Osteoblast (primary cell): ENCODE measurements at regions not wholly inside any gene's neighbourhood (a gene's known extent, or its start where the extent isn't known, plus 50 kb on each side); places are given as distances from the start of the nearest gene placed in this dataset.

ENCODE experiments used
- DNase-seq: peaks from one replicate; pipeline ENCODE4 v3.0.0; 2011; ENCODE audit warnings: low spot score, mixed read lengths; ENCODE audit not compliant: insufficient read length; ENCODE audit errors: missing footprints
- H2AFZ ChIP-seq: 2 replicates; pipeline ENCODE4 v1.6.0; 2011; ENCODE audit warnings: mild to moderate bottlenecking, low read length
- H3K27ac ChIP-seq: 2 replicates; pipeline ENCODE4 v1.5.1; 2011; ENCODE audit warnings: mild to moderate bottlenecking, low read depth, low read length, moderate library complexity
- H3K27me3 ChIP-seq: 2 replicates; pipeline ENCODE4 v1.6.0; 2012; ENCODE audit warnings: mild to moderate bottlenecking, control low read depth, inconsistent platforms, low read length, moderate library complexity; ENCODE audit not compliant: insufficient read depth
- H3K36me3 ChIP-seq: 2 replicates; pipeline ENCODE4 v1.5.1; 2011; ENCODE audit warnings: mild to moderate bottlenecking, low read length, control low read depth, moderate library complexity; ENCODE audit not compliant: insufficient read depth
- H3K4me1 ChIP-seq: 2 replicates; pipeline ENCODE4 v1.5.1; 2011; ENCODE audit warnings: mild to moderate bottlenecking, low read length, control low read depth, moderate library complexity; ENCODE audit not compliant: insufficient read depth
- H3K4me2 ChIP-seq: 2 replicates; pipeline ENCODE4 v1.6.0; 2011; ENCODE audit warnings: mild to moderate bottlenecking, low read length; ENCODE audit not compliant: insufficient read depth
- H3K4me3 ChIP-seq: fragments of 200-600 bp; sonication (generic); 3 replicates; pipeline ENCODE4 v1.5.1; 2012; ENCODE audit warnings: mild to moderate bottlenecking, low read length, inconsistent platforms; ENCODE audit not compliant: insufficient read depth
- H3K79me2 ChIP-seq: 2 replicates; pipeline ENCODE4 v1.6.0; 2012; ENCODE audit warnings: mild to moderate bottlenecking, low read length, control low read depth, inconsistent platforms; ENCODE audit not compliant: insufficient read depth
- H3K9me3 ChIP-seq: 2 replicates; pipeline ENCODE4 v1.5.1; 2011; ENCODE audit warnings: low read depth, low read length, control low read depth
- H4K20me1 ChIP-seq: 2 replicates; pipeline ENCODE4 v1.6.0; 2012; ENCODE audit warnings: mild to moderate bottlenecking, low read length, control low read depth; ENCODE audit not compliant: insufficient read depth
- CTCF ChIP-seq: IDR thresholded peaks from 2 replicates; pipeline ENCODE4 v1.5.1; 2011; ENCODE audit warnings: mild to moderate bottlenecking, low read depth, low read length, moderate library complexity; ENCODE audit errors: extremely low read depth

DNA sequence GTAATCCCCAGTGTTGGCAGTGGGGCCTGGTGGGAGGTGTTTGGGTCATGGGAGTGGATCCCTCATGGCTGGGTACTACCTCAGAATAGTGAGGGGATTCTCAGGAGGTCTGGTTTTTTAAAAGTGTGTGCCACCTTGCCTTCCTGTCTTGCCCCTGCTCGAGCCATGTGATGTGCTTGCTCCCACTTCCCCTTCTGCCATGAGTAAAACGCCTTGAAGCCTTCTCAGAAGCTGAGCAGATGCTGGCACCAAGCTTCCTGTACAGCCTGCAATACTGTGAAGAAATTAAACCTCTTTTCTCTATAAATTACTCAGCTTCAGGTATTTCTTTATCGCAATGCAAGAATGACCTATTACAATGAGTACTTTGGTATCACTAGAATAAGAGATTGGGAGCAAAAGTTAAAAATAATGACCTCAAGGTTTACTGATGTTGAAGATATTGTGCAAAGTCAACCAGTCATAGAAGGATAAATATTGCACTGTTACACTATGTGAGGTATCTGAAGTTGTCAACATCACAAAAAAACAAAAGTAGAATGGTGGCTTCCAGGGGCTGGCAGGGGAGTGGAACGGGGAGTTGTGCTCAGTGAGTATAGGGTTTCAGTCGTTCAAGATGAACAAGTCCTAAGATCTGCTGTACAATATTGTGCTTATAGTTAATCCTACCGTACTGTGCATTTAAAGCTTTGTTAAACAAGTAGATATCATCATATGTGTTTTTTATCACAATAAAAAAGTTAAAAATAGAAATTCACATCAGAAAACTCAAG lies 938.3 kb upstream of the CNTNAP5 start:
- no peaks in the 10 kb centered on the region for H3K36me3 ChIP-seq
- DNase-seq: no peak
- H3K79me2 ChIP-seq: no peaks in the 10 kb centered on the region
- no peak for TF ChIP-seq CTCF
- H3K9me3 ChIP-seq: no peaks in the 10 kb centered on the region
- H3K4me3 ChIP-seq: no peak overlapping the region
- no peaks in the 10 kb centered on the region for H3K27me3 ChIP-seq
- H2AFZ ChIP-seq: no peak overlapping the region
- no peak overlapping the region for H3K4me2 ChIP-seq
- H4K20me1 ChIP-seq: no peaks in the 10 kb centered on the region
- no peak overlapping the region for H3K27ac ChIP-seq
- H3K4me1 ChIP-seq: no peaks in the 10 kb centered on the region

DNA sequence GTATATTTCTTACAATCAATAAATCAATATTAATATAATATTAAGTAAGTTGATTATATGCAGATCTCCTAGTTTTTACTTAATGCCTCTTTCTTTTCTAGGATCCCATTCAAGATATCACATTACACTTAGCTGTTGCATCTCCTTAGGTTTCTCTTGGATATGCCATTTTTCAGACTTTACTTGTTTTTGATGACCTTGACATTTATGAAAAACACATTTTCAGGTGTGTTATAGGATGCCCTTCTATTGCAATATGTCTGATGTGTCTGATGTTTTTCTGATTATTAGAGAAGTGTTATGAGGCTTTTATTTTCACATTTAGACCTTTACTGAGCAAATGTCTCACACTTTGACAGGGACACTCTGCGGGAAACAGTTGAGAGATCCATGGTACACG lies 933.6 kb upstream of the CNTNAP5 start:
- no peak for TF ChIP-seq CTCF
- no peak overlapping the region for H3K4me2 ChIP-seq
- no peaks in the 10 kb centered on the region for H3K27me3 ChIP-seq
- H3K79me2 ChIP-seq: no peaks in the 10 kb centered on the region
- H3K27ac ChIP-seq: no peak overlapping the region
- no peak overlapping the region for H3K4me3 ChIP-seq
- H3K9me3 ChIP-seq: peaks cover 4% of the 10 kb centered on the region
- DNase-seq: no peak
- H4K20me1 ChIP-seq: no peaks in the 10 kb centered on the region
- H3K36me3 ChIP-seq: no peaks in the 10 kb centered on the region
- no peaks in the 10 kb centered on the region for H3K4me1 ChIP-seq
- H2AFZ ChIP-seq: no peak overlapping the region

DNA sequence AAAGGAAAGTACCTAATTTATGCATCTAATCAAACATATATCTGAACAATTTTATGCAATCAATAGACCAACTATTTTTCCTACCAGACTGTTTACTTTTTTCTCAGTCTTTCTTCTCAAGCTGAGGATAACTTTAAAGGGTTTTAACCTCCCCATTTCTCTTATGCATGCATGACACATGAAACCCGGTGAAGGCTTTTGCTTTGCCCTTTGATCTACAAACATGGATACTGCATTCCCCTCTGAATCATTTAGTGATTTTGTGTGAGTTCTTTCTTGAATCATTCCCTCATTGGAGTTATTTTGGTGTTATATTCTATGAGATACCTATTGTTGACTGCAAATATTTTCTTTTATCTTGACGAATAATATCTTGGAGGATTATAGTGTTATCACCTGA lies 931.9 kb upstream of the CNTNAP5 start:
- no peaks in the 10 kb centered on the region for H4K20me1 ChIP-seq
- H3K27ac ChIP-seq: no peak overlapping the region
- TF ChIP-seq CTCF: no peak
- peaks cover 4% of the 10 kb centered on the region for H3K9me3 ChIP-seq
- H3K36me3 ChIP-seq: no peaks in the 10 kb centered on the region
- H3K27me3 ChIP-seq: no peaks in the 10 kb centered on the region
- no peaks in the 10 kb centered on the region for H3K4me1 ChIP-seq
- no peak overlapping the region for H3K4me3 ChIP-seq
- H3K79me2 ChIP-seq: no peaks in the 10 kb centered on the region
- H3K4me2 ChIP-seq: no peak overlapping the region
- DNase-seq: no peak
- H2AFZ ChIP-seq: no peak overlapping the region

DNA sequence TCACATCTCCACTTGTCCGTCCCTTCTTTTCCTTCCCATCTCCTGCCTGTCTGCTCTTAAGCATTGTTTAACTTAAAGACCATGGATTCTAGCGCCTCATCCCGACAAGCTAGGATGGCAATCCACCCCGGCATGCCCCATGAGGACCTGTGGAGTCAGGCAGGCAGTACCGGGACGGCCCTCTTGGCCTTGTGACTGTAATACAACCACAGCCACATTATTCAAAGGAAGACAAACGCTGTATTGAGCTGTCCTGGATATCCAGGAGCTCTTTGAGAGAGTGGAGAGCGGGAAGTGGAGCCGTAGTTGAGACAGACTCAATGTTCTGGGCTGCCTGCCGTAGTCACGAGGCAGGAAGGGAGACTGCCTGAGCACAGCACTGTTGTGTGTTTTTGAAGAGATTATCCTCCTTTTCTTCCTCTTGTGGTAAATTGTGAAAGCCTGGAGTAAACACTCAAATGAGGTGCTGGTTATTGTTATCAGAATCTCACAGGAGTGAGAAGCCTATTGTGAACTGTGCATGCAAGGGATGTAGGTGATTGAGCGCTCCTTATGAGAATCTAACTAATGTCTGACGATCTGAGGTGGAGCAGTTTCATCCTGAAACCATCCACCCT lies 929.8 kb upstream of the CNTNAP5 start:
- Histone ChIP-seq H2AFZ (no peak overlapping the region), H3K27ac (no peak overlapping the region), H3K4me1 (no peaks in the 10 kb centered on the region), H3K36me3 (no peaks in the 10 kb centered on the region), H3K27me3 (no peaks in the 10 kb centered on the region), H3K79me2 (no peaks in the 10 kb centered on the region), H3K4me2 (no peak overlapping the region), H3K4me3 (no peak overlapping the region), H4K20me1 (no peaks in the 10 kb centered on the region), H3K9me3 (peaks cover 4% of the 10 kb centered on the region)
- DNase-seq: no peak
- TF ChIP-seq CTCF: no peak
